ENCODE measurements at regions not wholly inside any gene's neighbourhood (a gene's known extent, or its start where the extent isn't known, plus 50 kb on each side); places are given as distances from the start of the nearest gene placed in this dataset.

DNA sequence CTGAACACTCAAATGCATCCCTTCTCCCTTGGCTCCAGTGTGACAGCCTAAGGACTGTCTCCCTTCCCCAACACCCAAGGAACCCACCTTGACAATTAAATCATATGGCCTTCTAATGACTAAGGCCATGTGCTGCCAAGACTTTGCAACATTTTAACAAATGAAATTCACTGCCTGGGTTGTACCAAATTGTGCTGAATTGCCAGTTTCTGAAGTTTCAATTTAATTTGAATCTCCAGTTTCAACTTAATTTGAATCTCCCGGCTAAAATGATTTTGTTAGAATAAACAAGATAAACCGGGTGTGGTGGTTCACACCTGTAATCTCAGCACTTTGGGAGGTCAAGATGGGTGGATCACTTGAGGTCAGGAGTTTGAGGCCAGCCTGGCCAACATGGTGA lies 72.4 kb upstream of the RAP2B start:
- DNase-seq (ENCODE audit: low spot score), result no peak
- no peaks in the 10 kb centered on the region for H4K20me1 ChIP-seq (ENCODE audit: insufficient read depth, poor library complexity, severe bottlenecking)
- H3K27me3 ChIP-seq, result no peaks in the 10 kb centered on the region
- H3K9me2 ChIP-seq (replicated peaks; ENCODE audit: insufficient read depth), result no peaks in the 10 kb centered on the region
- TF ChIP-seq, protein P1, sequence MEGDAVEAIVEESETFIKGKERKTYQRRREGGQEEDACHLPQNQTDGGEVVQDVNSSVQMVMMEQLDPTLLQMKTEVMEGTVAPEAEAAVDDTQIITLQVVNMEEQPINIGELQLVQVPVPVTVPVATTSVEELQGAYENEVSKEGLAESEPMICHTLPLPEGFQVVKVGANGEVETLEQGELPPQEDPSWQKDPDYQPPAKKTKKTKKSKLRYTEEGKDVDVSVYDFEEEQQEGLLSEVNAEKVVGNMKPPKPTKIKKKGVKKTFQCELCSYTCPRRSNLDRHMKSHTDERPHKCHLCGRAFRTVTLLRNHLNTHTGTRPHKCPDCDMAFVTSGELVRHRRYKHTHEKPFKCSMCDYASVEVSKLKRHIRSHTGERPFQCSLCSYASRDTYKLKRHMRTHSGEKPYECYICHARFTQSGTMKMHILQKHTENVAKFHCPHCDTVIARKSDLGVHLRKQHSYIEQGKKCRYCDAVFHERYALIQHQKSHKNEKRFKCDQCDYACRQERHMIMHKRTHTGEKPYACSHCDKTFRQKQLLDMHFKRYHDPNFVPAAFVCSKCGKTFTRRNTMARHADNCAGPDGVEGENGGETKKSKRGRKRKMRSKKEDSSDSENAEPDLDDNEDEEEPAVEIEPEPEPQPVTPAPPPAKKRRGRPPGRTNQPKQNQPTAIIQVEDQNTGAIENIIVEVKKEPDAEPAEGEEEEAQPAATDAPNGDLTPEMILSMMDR (IDR thresholded peaks at IDR 0.05; ENCODE audit: poor library complexity), result no peak
- TF ChIP-seq EZH2 (IDR thresholded peaks at IDR 0.05; ENCODE audit: borderline replicate concordance) (no peak), EZH2phosphoT487 (IDR thresholded peaks at IDR 0.05; ENCODE audit: low read depth, severe bottlenecking, unreplicated experiment) (no peak)
- no peaks in the 10 kb centered on the region for H3K4me1 ChIP-seq (ENCODE audit: insufficient read depth)
- no peak overlapping the region for H3K4me2 ChIP-seq
- no peaks in the 10 kb centered on the region for H3K79me2 ChIP-seq
- H2AFZ ChIP-seq, result no peak overlapping the region
- H3K36me3 ChIP-seq (replicated peaks; ENCODE audit: insufficient read depth, low read depth), result no peaks in the 10 kb centered on the region
- no peaks in the 10 kb centered on the region for H3K9me3 ChIP-seq (ENCODE audit: low read depth)
- H3K27ac ChIP-seq, result no peak overlapping the region
- 97% methylated on average over 2 of the region's 2 CpGs for WGBS (ENCODE audit: low lambda C conversion rate, missing lambda C conversion rate)
- no peak overlapping the region for H3K4me3 ChIP-seq

- no peaks in the 10 kb centered on the region for H4K20me1 ChIP-seq (ENCODE audit: insufficient read depth, poor library complexity, severe bottlenecking)
- no peak for TF ChIP-seq EZH2phosphoT487 (IDR thresholded peaks at IDR 0.05; ENCODE audit: low read depth, severe bottlenecking, unreplicated experiment)
- TF ChIP-seq EZH2 (IDR thresholded peaks at IDR 0.05; ENCODE audit: borderline replicate concordance), result no peak
- TF ChIP-seq, protein P1 (IDR thresholded peaks at IDR 0.05; ENCODE audit: poor library complexity), result no peak
- 81% methylated on average over 1 of the region's 1 CpG for WGBS (ENCODE audit: low lambda C conversion rate, missing lambda C conversion rate)
Observed at GRCh38 chr3:153090973-153091372, 71.1 kb upstream of the RAP2B start.

DNA sequence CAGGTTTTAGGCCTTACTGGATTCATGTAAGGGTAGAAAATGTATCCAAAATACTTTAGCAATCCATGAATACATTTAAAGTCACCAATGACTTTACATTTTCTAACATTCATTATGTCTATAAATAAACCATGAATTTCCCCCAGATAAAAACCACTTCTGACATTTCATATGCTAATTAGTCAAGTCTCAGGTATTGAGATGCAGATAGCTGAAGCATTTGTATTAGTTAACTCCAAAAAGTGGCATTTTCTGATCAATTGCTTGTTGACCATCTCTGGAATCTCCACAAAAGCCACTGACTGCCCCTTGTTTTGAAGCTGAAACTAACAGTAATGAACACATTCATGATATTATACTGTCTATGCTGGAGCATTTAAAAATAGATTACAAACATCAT lies 68.4 kb upstream of the RAP2B start:
- Histone ChIP-seq H3K4me3 (no peak overlapping the region), H3K27me3 (no peaks in the 10 kb centered on the region), H4K20me1 (ENCODE audit: insufficient read depth, poor library complexity, severe bottlenecking) (no peaks in the 10 kb centered on the region), H3K79me2 (no peaks in the 10 kb centered on the region), H3K9me2 (replicated peaks; ENCODE audit: insufficient read depth) (no peaks in the 10 kb centered on the region), H3K4me2 (no peak overlapping the region), H3K4me1 (ENCODE audit: insufficient read depth) (no peaks in the 10 kb centered on the region), H3K9me3 (ENCODE audit: low read depth) (no peaks in the 10 kb centered on the region), H2AFZ (no peak overlapping the region), H3K36me3 (replicated peaks; ENCODE audit: insufficient read depth, low read depth) (no peaks in the 10 kb centered on the region), H3K27ac (no peak overlapping the region)
- DNase-seq (ENCODE audit: low spot score), result no peak
- TF ChIP-seq, protein P1 (IDR thresholded peaks at IDR 0.05; ENCODE audit: poor library complexity), result no peak
- TF ChIP-seq EZH2phosphoT487 (IDR thresholded peaks at IDR 0.05; ENCODE audit: low read depth, severe bottlenecking, unreplicated experiment), result no peak
- TF ChIP-seq EZH2 (IDR thresholded peaks at IDR 0.05; ENCODE audit: borderline replicate concordance), result no peak

More at GRCh38 chr3:153090973-153091372, 71.1 kb upstream of the RAP2B start:
- Histone ChIP-seq H3K79me2 (no peaks in the 10 kb centered on the region), H3K4me2 (no peak overlapping the region), H3K4me1 (ENCODE audit: insufficient read depth) (no peaks in the 10 kb centered on the region), H2AFZ (no peak overlapping the region), H3K36me3 (replicated peaks; ENCODE audit: insufficient read depth, low read depth) (no peaks in the 10 kb centered on the region), H3K27me3 (no peaks in the 10 kb centered on the region), H3K9me2 (replicated peaks; ENCODE audit: insufficient read depth) (no peaks in the 10 kb centered on the region), H3K4me3 (no peak overlapping the region), H3K27ac (no peak overlapping the region), H3K9me3 (ENCODE audit: low read depth) (no peaks in the 10 kb centered on the region)
- DNase-seq (ENCODE audit: low spot score), result no peak

DNA sequence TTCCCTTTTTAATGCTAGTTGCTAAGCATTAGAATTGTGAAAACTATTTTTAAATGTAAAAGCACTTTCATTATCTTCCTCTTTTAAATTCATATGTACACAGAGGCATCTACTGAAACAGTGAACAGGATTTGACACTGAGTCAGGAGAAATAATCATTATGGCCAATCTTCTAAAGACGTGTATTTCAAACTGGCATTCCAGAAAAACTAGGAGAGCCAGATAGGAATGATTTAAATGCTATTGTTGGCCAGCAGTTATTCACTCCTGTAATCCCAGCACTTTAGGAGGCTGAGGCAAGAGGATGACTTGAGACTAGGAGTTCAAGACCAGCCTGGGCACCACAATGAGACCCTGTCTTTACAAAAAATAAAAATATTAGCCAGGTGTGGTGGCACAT lies 67.6 kb upstream of the RAP2B start:
- Histone ChIP-seq H4K20me1 (ENCODE audit: insufficient read depth, poor library complexity, severe bottlenecking) (no peaks in the 10 kb centered on the region), H3K79me2 (no peaks in the 10 kb centered on the region), H3K9me2 (replicated peaks; ENCODE audit: insufficient read depth) (no peaks in the 10 kb centered on the region), H3K4me1 (ENCODE audit: insufficient read depth) (no peaks in the 10 kb centered on the region), H2AFZ (no peak overlapping the region), H3K9me3 (ENCODE audit: low read depth) (no peaks in the 10 kb centered on the region), H3K27me3 (no peaks in the 10 kb centered on the region), H3K4me2 (no peak overlapping the region), H3K4me3 (no peak overlapping the region), H3K27ac (no peak overlapping the region), H3K36me3 (replicated peaks; ENCODE audit: insufficient read depth, low read depth) (no peaks in the 10 kb centered on the region)
- DNase-seq (ENCODE audit: low spot score), result no peak
- 43% methylated on average over 1 of the region's 1 CpG for WGBS (ENCODE audit: low lambda C conversion rate, missing lambda C conversion rate)
- TF ChIP-seq EZH2 (IDR thresholded peaks at IDR 0.05; ENCODE audit: borderline replicate concordance) (no peak), EZH2phosphoT487 (IDR thresholded peaks at IDR 0.05; ENCODE audit: low read depth, severe bottlenecking, unreplicated experiment) (no peak)
- TF ChIP-seq, protein P1 (IDR thresholded peaks at IDR 0.05; ENCODE audit: poor library complexity), result no peak
